ENCODE measurements at regions not wholly inside any gene's neighbourhood (a gene's known extent, or its start where the extent isn't known, plus 50 kb on each side); places are given as distances from the start of the nearest gene placed in this dataset.
A peak's percentile ranks its signal among the peaks of the same experiment; 100 is the strongest.

- no peak for ATAC-seq
- DNase-seq (ENCODE audit: low spot score), result no peak
Measured at GRCh38 chr3:64898941-64899340, 211.1 kb upstream of the ADAMTS9 start.

- DNase-seq (ENCODE audit: low spot score), result no peak
- no peak for ATAC-seq
Measured at GRCh38 chr3:64895991-64896895, 208.4 kb upstream of the ADAMTS9 start.

- ATAC-seq (no peak), DNase-seq (ENCODE audit: low spot score) (no peak)
Measured at GRCh38 chr3:64895106-64895990, 207.5 kb upstream of the ADAMTS9 start.

DNA sequence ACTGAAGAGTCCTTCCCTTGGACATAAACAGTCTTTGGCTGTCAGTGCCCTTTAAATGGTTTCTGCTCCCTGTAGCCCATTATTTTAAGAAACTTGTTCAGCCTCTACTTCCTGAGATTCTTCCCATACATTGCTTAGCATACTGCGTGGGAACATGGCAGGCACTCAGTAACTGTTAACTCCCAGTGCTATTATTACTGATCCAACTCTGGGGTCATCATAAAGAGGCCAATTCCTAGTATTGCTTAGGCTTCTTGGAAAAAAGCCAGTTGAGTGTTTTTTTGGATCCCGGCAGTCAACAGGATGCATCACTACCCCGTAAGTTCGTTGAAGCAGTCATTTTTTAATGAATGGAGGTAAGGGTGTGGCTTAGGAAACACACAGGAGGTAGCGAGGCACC lies 206.2 kb upstream of the ADAMTS9 start:
- ATAC-seq, result no peak
- DNase-seq (ENCODE audit: low spot score), result no peak

- ATAC-seq (no peak), DNase-seq (ENCODE audit: low spot score) (no peak)
Measured at GRCh38 chr3:64892671-64893309, 205.0 kb upstream of the ADAMTS9 start.

DNA sequence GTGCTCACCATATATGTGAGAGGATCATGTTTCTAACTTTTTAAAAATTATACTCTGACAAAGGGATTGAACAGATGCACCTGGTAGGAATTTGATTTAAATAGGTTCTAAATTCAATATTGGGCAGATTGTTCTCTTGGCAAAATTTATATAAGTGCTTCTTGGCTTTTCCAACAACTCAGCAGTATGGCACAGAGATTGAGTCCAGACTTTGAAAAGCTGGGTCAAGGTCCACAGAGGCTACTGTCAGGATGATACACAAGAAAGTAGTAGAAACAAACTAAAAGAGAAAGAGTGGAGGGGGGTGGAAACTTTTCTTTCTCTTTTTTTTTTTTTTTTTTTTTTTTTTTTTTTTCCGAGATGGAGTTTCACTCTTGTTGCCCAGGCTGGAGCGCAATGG lies 203.2 kb upstream of the ADAMTS9 start:
- DNase-seq (ENCODE audit: low spot score) (no peak), ATAC-seq (no peak)

GRCh38 chr3:64890466-64890865 lies 202.7 kb upstream of the ADAMTS9 start:
- no peak for DNase-seq (ENCODE audit: low spot score)

GRCh38 chr3:64890006-64890405 lies 202.2 kb upstream of the ADAMTS9 start:
- ATAC-seq (no peak), DNase-seq (ENCODE audit: low spot score) (no peak)

More at GRCh38 chr3:64890466-64890865, 202.7 kb upstream of the ADAMTS9 start:
- no peak for ATAC-seq

DNA sequence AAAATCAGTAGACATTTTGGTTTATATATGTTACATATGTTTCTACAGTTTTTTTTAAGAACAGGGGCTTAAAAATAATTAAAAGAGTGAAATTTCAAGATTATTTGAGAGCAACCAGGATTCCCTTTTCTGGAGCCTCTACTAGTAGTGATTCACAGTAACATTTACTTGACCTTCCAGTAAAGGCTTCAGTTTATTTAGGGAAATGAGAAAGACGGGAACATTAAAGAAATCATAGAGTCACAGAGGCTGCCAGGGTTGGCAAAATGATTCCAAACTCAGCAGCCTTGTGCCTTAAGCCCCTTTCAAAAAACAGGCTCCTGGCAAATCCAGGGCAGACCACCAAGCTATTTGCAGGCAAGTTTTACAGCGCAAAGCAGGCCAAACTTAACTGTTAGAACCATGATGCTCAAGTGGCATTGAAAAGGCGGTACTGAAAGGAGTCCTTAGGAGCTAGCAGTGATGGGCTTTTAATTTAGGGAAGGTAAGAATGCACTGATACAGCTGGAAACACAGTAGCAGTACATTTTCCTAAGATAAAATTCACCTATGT lies 201.1 kb upstream of the ADAMTS9 start:
- ATAC-seq (no peak), DNase-seq (ENCODE audit: low spot score) (no peak)

DNA sequence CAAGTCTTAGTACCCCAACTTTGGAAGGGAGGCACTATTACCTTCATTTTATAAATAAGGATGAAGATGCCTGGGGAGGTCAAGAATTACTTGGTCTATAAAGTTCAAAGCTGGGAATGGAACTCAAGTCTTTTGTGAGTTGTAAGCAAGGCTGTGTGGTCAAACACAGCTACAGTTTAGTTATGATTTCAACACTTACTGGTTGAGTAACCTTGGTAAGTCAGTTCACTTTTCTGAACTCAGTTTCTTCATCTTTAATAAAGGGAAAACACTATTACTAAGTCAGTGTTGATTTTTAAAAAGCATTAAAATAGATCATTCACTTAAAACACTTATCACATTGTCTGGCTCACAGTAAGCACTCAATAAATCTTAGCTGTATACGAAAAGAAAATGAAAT lies 200.4 kb upstream of the ADAMTS9 start:
- ATAC-seq, result no peak

GRCh38 chr3:64885055-64885454 lies 197.3 kb upstream of the ADAMTS9 start:
- ATAC-seq (no peak), DNase-seq (ENCODE audit: low spot score) (no peak)

More for the DNA sequence above, 200.4 kb upstream of the ADAMTS9 start:
- no peak for DNase-seq (ENCODE audit: low spot score)

- no peak for DNase-seq (ENCODE audit: low spot score)
- ATAC-seq, result no peak
Measured at GRCh38 chr3:64884536-64884935, 196.7 kb upstream of the ADAMTS9 start.

- DNase-seq (ENCODE audit: low spot score), result no peak
- no peak for ATAC-seq
Measured at GRCh38 chr3:64880916-64881315, 193.1 kb upstream of the ADAMTS9 start.

DNA sequence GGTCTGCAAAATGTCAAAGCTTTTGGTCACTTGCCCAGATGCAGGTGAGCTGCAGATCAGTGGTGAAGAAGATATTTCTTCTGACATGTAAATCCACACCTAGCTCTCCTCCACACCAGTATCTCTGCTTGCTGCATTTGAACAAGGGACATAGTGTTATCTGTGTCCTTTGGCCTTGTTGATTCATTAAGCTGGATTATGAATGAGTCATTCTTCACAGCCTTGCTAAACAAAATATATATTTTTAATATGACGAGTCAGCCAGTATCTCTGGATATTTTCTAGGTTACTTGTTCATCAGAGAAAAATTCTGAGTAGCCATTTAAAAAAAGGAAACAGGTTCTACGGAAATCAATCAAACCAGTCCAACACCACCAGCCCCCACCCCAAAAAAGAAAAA lies 190.6 kb upstream of the ADAMTS9 start:
- no peak for ATAC-seq
- DNase-seq (ENCODE audit: low spot score), result no peak

GRCh38 chr3:64873400-64873799 lies 185.6 kb upstream of the ADAMTS9 start:
- no peak for ATAC-seq
- no peak for DNase-seq (ENCODE audit: low spot score)

DNA sequence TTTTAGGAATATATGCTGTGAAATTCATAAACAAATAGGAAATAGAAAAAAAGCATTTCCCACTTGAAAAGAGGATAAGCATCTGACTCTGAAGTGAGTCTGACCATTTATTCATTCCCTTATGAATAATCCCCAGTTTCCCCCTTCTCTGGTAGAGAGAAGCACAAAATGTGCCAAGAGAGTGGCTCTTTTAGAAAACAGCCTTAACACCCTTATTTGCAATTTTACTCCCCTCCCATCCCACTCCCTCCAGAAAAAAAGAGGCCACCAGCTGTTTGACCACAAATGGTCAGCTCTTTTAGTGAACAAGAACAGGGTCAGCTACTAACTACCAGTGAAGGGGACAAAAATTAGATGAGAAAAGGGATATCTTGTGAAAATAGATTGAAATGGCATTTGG lies 184.5 kb upstream of the ADAMTS9 start:
- ATAC-seq (no peak), DNase-seq (ENCODE audit: low spot score) (no peak)

DNA sequence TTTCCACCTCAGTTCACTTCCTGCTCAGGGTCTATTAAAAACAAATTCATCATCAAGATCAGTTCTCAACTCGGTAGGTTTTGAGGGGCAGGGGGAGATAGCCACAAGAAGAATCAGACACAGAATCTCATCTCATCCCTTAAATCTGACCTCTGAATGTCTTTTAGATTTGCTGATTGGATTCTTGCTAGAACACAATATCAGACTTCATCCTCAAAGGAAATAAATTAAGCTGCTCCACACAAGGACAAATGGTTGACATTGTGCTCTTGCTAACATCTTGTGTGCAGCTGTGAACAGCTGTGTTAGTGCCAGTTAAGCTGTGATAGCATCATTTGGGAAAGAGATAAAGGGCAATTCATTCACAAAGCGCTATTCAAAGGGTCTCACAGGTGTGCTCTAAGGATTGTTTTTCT lies 184.0 kb upstream of the ADAMTS9 start:
- ATAC-seq (no peak), DNase-seq (ENCODE audit: low spot score) (no peak)

DNA sequence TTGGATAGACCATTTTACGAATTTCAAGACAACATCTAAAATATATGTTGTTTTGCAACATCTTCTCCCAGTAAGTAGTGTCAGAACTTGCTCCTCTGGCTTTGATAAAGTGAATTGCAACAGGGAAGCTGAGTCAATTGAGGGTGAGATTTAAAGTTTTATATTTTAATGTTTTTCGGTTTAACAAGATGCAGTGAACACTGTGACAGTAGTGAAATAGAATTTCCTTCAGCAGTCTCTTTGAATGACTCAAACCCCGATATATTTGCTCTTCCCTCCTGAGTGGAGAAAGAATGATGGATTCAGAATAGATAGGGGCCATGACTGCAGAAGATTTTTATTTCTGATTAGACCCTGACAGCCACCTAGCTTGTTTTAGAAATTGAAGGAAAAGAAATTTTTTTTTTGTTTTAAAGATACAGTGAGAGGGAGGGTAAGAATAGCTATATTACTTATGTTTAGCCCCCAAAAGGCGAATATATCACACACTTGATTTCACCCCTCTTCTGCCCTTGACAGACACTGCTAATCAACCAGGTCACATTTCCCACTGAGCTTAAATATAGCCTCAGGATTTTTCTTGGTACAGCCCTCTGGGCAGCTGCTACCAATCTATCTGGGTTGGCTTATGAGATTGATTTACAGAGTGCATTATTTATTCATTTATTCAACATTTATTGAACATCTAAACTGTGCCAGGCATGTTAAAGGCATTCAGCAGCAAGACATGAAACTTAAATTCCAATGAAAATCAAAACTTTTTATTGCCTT lies 183.3 kb upstream of the ADAMTS9 start:
- no peak for DNase-seq (ENCODE audit: low spot score)
- no peak for ATAC-seq

- ATAC-seq (no peak), DNase-seq (ENCODE audit: low spot score) (no peak)
Measured at GRCh38 chr3:64867224-64867623, 179.4 kb upstream of the ADAMTS9 start.

- ATAC-seq, result peak; percentile 82
- DNase-seq (ENCODE audit: low spot score), result no peak
Measured at GRCh38 chr3:64865839-64866570, 178.2 kb upstream of the ADAMTS9 start.

Data from left lobe of liver (tissue), 2 donors.